HG03521 (cell line): ENCODE measurements at regions not wholly inside any gene's neighbourhood (a gene's known extent, or its start where the extent isn't known, plus 50 kb on each side); places are given as distances from the start of the nearest gene placed in this dataset.
A peak's percentile ranks its signal among the peaks of the same experiment; 100 is the strongest.

Source experiments
- ATAC-seq: cut with Tn5 transposase; IDR thresholded peaks from one replicate; pipeline ENCODE4 v1.9.1; 2021; ENCODE audit warnings: mild to moderate bottlenecking, moderate library complexity; ENCODE audit not compliant: unreplicated experiment

DNA sequence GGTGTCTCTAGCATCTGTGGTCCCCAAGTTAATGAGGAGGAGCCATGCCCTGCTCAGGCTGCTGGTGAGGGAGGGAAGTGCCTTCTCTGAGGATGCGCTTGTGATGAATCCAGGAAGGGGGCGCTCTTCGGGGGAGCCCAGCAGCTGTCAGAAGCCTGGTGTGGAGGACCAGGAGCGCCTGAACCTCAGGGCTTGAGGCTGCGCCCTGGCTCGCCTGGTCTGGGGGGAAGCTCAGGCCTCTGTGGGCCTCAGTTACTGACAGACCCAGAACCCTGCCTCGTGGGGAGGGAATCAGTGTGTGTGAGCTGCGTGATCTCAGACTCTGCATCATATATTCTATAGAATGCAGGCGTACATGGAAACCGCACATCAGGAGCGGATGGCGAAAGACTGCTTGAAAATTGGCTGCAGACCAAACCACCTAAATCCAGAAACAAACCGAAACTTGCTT is 126.1 kb downstream of the SEC14L1 start:
- no peak for ATAC-seq

DNA sequence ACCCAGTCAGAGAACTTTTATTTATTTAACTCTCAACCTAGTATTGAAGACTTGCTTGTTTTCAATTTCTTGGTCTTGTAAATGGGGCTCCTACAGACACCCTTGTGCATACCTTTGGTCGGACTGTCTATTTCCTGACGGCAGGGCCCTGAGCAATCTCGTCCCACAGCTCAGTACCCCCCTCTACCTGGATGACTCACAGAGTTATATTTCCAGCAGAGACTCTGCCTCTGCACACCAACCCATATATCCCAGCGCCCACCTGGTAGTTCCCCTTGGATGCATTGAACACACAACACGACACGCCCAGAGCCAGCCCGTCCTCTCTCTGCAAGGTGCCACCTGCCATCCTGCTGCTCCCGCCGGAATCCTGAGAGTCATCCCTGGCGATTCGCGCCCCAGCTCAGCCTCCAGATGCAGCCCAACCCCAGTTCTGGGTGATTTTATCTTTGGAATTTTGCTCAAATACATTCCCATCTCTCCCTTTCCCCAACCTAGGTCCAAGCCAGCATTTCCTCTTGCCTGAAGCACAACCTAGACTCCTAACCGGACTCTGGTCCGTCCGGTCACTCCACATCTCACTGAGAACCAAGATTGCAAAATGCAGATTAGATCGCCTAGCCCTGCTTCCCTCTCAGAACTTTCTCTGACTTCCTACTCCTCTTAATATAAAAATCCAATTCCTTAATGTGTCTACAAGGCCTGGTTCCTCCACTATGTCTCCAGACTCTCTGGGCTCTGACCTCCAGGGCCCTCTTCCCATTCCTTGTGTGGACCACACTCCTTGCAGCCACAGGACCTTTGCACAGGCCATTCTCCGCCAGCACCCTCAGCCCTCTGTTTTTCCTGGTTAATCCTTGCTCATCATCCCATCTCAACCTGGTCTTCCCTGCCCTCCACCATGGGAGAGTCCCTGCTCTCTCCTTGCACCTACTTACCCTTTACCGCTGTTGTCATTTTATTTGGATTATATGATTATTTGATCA is 129.2 kb downstream of the SEC14L1 start:
- no peak for ATAC-seq

DNA sequence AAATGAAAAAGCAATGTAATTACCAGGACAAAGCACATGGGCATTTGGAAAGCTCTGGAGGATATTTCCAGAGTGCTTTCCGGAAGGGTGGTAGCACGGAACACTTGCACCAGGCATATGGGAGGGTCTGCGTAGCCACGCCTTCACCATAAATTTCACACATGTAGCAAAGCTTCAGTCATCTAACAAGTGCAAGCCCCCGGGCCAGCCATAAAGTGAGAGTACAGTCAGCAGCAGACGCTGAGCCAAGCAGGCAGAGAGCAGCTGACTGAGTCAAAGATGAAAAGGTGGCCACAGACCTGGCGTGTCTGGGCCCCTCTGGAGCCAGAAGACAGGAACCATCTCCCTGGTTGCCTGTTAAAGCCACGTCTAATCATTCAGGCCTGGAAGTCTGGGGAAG is 130.6 kb downstream of the SEC14L1 start:
- no peak for ATAC-seq

DNA sequence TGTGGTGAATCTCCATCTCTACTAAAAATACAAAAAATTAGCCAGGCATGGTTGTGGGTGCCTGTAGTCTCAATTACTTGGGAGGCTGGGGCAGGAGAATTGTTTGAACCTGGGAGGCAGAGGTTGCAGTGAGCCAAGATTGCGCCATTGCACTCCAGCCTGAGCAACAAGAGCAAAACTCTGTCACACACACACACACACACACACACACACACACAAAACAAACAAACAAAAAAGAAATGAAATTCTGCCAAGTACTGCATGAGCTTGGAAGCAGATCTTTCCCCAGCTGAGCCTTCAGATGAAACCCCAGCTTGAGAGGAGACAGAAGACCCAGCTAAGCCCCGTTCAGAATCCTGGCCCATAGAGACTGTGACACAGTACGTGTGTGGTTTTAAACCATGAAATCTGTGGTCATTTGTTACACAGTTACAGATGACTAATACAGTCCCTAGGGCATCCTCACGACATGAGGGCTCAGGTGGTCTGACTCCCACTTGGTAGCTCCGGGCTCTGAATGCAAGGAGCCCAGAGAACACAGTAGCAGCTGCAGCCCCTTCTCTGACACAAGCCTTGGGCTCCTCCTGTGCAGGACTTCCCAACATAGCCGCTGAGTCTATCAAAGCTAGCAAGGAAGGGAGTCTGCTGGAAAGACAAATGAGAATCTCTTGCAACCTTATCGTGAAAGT is 132.8 kb downstream of the SEC14L1 start:
- no peak for ATAC-seq

DNA sequence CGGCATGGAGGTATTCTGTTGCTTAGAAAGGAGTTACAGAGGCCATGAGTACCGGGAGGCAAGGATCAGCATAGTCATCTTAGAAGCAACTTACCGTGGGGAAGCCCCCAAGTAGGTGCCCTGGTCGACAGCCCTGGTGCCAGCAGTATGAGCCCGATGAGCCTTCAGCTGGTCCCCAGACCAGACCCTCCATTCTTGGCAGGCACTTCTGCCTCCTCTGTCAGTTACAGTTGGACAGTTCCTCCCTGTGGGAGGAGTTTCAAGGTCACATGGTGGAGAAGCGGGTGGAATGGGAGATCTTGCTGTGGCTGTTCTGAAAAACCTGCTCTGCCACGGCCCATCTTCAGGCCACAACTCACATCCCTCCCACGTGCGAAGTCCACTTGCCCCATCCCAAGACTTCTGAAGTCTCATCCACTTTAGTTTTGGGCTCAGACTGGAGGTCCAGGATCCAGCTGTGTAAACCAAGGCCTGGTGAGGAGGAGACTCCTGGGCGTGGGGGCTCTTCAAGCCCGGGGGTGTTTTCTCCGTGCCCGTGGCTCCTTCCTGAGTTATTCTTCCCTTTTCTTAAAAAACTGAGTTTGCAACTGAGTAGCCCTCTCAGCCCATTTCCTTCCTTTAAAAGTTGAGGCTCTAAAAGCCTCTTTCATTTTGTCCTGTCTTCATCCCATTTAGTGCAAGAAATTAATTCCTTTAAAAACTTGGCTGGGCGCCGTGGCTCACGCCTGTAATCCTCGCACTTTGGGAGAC is 133.5 kb downstream of the SEC14L1 start:
- no peak for ATAC-seq

DNA sequence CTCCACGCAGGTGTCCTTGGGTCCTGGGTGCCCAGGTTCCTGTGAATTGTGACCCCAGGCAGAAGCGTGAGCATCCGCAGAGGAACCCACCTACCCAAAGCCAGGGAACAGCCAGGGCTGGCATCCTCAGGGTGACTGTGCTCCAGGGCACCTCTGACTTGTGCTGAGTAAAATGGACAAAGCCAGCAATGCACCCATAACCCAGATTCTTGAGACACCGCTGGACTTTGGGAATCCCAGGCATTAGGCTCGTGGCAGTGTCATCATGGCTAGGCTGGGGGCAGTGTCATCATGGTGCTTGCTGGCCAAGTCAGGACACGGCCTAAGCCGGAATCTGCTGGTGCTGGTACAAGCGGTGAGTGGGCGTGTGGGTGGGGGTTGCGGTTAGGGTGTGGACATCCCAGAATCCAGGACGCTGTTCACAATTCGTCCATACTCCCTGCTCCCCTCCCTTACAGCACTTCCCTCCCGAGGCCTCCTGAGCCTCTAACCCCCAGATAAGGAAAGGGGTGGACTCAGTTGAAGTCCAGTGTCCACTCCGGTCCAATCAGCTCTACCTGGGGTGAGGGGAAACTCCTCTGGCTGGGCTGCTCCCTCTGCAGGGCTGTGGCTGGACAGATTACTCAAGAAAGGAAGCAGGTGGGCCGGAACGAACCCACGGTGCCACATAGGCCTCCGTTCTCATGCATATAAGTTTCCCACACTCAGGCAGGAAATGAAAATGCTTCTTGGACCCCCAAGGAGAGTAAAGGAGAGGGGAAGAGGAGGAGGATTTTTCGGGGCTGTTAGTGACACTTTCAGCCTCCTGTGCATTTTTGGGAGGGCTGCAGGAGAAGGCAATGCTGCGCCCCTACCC is 138.9 kb downstream of the SEC14L1 start:
- ATAC-seq, result no peak

DNA sequence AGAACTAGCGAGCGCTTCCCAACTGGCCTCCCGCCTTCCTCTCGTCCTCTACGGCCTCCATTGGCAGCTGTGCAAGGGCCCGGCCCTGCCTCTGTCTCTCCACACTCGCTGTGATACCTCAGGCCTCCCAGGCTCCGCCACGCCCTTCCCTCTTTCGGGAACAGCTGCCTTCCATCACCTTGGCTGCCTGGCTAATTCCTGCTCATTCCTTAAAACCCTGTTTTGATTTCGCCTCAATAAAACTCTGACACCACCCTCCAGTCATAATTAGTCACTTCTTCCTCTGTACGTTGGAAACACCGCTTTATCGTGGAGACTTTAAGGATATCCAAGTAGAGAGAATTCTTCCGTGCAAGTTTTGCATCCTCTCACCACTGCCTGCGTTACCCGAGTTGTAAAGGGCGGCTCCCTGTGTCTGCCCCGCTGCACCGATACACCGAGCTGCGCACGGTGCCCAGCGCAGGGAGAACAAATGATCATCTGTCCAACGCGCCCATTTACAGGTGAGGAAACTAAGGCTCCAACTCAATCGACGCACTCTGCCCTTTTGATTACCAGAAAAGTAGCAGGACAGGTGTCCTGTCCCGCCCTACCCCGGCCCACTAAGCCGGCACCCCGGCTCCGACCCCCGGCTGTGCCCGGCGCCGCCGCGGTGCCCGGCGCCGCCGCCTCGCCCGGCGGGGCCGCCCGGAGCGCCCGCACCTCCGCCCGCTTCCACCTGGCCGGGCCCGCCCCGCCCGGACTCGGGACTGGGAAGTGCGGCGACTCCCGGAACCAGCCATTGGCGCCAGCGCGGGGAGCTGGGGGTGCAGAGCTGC is 139.7 kb downstream of the SEC14L1 start:
- ATAC-seq, result peak; percentile 5

DNA sequence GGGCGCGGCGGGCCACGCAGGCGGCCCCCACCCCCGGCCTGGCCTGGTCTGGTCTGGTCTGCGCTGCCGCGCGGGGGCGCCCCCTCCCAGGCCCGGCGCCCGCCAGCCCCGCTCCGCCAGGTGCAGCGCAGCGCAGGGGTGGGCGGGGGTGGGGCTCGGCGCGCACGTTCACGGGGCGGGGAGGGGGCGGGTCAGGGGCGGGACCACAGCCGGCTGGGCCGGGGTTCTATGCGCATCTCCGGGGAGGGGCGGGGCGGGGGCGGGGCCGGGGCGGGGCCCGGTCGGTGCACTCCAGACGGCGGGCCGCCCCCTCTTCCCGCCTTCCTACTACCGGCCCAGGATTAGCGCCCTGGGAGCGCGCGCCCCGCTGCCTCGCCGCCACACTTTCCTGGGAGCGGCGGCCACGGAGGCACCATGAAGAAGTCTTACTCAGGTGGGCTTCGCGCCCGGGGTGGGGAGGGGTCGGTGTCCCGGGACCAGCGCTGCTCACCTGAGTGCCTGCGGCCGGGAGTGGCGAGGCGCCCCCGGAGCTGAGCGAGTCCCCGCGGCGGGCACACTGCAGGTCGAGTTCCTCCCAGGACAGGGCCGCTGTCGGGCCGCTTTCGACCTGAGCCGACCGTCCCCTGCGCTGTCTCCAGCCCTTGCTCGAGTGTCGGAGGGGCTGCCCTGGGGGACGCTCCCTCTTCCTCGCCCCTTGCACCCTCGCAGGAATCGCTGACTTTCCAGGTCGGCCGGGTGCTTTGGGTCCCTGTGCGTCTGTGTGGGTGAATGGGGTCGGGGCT is 140.5 kb downstream of the SEC14L1 start:
- peak; percentile 82 for ATAC-seq

DNA sequence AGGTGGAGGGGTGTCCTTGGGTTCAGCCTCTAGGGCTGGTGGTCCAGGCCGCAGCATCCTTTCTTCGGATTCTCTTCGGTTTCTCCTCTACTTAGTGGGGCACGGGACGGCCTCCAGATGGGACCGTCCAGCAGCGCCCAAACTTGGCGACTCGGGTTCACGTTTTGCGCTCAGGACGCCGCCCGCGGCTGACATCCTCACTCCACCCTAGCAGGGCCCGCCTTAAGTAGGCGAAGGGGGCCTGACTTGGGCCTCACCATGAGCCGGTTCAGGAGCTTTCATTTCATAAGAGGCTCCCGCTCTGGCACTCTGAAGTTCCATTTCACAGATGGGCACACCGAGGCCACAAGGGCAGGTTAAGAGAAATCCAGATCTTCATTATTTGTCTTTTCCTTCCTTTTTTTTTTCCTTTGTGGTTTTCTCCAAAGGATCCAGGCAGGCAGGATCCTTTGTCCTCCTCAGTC is 141.2 kb downstream of the SEC14L1 start:
- ATAC-seq, result no peak

DNA sequence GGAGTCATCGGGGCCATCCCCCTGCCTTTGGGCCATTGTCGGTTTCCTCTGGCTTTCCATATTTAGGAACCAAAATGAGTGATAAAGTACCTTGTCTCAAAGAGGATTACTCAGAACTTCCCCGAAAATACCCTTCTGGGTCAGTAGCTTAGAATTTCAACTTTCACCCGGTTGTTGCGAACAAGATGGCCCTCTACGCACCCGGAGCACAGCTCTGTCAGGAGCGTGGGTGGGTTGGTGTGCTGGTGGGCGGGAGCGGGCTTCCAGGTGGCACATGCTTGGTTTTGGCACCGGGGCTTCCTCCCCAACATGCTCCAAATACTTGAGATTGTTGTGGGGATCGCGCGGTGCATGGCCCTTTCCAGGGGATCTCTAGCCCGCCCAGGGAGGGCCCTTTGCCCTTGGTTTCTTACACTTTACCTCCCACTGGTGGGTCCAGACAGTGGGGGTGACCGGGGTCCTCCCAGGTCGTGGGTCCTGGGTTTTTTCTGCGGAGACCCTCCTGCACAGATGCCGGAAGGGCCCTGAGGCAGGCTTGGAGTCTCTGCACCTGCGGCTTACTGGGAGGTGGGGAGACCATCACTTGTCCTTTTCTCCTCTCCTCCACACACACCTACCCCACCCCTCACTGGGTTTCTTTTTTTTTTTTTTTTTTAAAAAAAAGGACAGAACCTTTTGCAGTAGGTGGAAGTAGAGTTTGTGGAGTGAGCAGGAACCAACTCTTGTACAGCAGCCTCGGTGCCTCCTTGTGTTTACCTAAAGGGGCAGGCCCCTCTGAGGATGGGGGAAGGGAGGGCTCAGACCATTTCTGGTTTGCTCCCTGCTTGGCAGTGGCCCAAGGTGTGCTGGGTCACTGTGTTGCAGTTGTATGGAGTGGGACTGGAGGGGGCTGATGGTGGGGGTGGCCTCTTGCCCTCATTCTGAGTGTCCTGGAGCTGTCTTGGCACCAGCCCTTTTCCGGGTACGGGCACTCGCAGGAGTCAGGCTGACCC is 142.1 kb downstream of the SEC14L1 start:
- no peak for ATAC-seq

DNA sequence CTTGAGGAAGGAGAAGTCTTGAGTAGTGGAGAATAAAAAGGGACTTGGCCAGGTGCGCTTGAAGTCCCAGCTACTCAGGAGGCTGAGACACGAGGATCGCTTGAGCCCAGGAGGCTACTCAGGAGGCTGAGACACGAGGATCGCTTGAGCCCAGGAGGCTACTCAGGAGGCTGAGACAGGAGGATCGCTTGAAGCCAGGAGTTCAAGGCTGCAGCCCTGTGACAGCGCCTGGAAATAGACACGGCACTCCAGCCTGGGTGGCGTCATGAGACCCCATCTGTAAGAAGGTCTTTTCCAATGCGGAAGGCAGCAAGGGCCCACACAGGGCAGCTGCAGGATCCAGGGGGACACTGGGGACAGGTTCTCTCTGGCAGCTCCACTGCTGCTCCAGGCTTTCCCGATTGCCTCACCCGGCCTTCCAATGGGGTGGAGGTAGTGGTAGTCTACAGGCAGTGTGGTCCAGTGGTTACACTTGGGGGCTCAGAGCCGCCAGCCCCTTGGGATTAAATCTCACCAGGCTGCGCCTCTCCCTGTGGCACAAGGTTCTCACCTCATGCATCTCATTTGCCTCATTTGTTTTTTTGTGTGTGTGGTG is 143.4 kb downstream of the SEC14L1 start:
- no peak for ATAC-seq

DNA sequence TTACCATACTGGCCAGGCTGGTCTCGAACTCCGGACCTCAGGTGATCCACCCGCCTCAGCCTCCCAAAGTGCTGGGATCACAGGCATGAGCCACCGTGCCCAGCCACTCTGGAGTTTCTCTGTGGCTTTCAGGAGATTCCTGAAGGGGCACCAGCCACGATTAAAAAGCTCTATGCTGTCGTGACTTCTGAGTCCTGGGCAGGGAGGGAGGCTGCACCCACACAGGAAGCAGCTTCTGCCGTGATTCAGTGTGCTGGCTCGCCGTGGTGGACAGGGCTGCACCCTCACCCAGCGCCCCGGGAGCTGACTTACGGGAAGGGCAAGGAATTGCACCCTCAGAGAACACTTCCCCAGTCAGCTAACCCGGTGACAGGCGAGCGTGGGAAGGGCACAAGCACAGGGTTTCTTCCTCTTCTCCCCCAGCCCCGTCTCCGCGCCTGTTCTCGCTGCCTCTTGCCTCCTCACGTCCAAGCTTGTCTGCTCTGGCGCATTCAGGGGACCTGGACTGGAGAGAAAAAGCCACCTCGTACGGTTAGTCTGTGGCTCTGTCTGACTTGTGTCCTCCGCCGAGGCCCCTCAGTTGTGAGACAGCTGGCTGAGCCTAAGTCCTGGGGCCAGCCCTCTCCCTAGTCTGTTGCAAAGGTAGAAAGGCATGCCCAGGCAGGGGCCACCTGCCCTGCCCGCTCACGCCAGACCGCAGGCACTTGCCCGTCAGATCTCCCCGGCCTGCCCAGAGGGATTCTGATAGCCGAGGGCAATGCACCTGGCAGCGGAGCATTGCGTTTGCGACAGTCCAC is 145.0 kb downstream of the SEC14L1 start:
- no peak for ATAC-seq

DNA sequence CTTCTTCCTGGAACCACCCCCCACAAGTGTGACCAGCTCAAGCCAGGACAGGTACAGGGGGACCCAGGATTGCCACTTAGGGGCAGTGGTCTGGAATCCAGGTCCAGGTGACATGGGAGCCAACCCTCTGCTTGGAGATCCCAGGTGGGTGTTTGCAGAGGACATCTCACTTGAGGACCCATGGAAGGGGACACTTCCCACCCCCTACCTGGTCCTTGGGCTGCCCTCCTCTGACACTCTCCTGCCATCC is 145.5 kb downstream of the SEC14L1 start:
- no peak for ATAC-seq

DNA sequence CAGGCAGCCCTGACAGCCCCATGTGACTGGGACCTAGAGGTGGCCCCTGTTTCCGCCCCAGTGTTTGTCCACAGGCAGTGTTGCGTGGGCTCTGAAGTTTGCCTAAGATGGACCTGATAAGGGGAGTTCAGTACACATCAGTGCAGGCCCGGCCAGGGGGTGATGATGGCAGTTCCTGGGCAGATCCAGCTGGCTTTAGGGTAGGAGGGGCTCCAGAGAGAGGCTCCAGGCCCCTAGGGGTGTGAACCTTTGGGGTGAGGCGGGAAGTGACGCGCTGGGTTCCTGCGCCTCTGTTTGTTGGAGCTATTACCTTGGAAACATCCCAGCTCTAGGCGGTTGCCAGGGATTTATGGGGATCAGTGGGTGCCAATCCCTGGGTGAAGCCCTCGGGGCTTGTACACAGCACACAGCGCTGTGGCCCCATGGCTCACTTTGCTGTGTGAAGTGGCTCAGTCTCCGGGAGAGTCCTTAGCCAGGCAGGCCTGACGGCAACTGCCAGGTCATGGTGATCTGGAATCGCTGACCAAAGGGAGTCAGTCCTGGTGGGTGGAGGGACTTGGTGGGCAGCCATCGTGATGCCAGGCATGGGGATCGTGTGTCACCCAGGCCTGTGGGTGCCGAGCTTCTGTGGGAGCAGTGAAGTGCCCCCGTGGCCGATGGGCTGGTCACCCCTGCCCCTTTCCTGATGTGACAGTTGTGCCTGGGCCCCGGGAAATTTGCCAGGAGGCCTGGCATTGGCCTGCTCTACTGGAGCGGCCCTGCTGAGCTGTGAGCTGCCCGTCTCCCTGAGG is 146.1 kb downstream of the SEC14L1 start:
- ATAC-seq, result no peak

DNA sequence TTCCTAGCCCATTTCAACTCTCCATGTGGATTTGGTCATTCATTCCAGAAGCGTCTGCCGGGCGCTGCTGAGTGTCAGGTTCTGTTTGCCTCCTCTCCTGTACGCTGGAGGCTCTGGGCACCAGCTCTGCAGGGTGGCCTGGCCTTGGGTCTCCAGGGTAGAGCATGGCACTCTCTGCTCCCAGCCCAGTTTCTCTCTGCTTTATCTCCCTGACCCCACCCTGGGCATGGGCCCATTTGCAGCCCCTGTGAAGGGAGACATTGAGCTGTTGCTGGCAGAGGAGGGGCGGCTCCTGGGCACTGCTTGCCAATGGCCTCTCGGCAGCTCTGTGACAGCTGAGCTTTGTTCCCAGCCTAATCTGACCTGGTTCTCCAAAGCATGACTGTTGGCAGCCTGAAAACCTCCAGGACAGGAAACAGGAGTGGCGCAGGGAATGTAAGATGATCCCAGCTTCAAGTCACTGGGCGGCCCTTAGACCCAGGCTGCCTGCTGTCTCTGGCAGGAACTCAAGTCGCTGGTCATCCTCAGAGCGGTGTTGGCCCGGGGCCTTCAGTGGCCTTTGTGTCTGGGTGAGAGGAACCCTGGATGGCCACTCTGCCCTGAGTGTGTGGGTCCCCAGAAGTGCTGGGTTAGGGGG is 146.8 kb downstream of the SEC14L1 start:
- no peak for ATAC-seq
